Transverse colon (tissue), 4 donors: ENCODE measurements at regions not wholly inside any gene's neighbourhood (a gene's known extent, or its start where the extent isn't known, plus 50 kb on each side); places are given as distances from the start of the nearest gene placed in this dataset.

Experiments
- EP300 ChIP-seq: sonication (generic); formaldehyde crosslinking; IDR thresholded peaks from one replicate; pipeline ENCODE4 v1.6.1; 2017; ENCODE audit warnings: antibody characterized with exemption, low read depth
- POLR2A ChIP-seq: fragments of 450-650 bp; IDR thresholded peaks from one replicate; pipeline ENCODE4 v1.6.1; 2016; ENCODE audit warnings: antibody characterized with exemption, mild to moderate bottlenecking, moderate library complexity
- POLR2AphosphoS5 ChIP-seq, 3 donors: sonication (generic); formaldehyde crosslinking; IDR thresholded peaks; one replicate each; pipeline ENCODE4 v1.6.1; 2016; ENCODE audit warnings: antibody characterized with exemption in 3 of 3
- TF ChIP-seq, protein P1 (sequence below), 5 experiments: fragments of 200-600 bp in 3 of 5; fragments of 450-650 bp in 2 of 5; sonication (generic) in 3 of 5; IDR thresholded peaks; 1 replicate in 2 of 5; 2 replicates in 3 of 5; pipeline ENCODE4 v1.5.1; 2016 to 2017; ENCODE audit warnings: antibody characterized with exemption in 5 of 5, inconsistent platforms in 3 of 5, mild to moderate bottlenecking in 2 of 5, moderate library complexity in 1 of 5

DNA sequence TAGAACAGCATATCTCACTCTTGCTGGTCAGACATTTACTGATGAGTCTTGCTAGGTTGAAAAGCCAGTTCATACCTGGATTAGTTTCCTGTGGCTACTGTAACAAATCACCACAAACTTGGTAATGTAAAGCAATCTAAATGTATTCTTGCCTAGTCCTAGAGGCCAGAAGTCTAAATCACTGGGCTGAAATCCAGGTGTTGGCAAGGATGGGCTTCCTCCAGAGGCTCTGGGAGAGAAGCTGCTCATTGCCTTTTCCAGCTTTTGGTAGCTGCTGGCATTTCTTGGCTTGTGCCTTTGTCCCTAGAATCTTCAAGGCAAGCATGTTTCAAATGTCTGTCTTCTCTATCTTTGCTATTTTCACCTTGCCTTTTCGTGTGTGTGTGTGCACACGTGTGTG, 62.3 kb upstream of the MAP4K3 start:
- TF ChIP-seq, protein P1, sequence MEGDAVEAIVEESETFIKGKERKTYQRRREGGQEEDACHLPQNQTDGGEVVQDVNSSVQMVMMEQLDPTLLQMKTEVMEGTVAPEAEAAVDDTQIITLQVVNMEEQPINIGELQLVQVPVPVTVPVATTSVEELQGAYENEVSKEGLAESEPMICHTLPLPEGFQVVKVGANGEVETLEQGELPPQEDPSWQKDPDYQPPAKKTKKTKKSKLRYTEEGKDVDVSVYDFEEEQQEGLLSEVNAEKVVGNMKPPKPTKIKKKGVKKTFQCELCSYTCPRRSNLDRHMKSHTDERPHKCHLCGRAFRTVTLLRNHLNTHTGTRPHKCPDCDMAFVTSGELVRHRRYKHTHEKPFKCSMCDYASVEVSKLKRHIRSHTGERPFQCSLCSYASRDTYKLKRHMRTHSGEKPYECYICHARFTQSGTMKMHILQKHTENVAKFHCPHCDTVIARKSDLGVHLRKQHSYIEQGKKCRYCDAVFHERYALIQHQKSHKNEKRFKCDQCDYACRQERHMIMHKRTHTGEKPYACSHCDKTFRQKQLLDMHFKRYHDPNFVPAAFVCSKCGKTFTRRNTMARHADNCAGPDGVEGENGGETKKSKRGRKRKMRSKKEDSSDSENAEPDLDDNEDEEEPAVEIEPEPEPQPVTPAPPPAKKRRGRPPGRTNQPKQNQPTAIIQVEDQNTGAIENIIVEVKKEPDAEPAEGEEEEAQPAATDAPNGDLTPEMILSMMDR (IDR thresholded peaks at IDR 0.05) = no peak
- TF ChIP-seq EP300 (no peak), POLR2AphosphoS5 (IDR thresholded peaks at IDR 0.05) (no peak), POLR2A (no peak)
